HG02870 (cell line): ENCODE measurements at regions not wholly inside any gene's neighbourhood (a gene's known extent, or its start where the extent isn't known, plus 50 kb on each side); places are given as distances from the start of the nearest gene placed in this dataset.
A peak's percentile ranks its signal among the peaks of the same experiment; 100 is the strongest.
"Not testable (repeated sequence)": the region's sequence is repeated elsewhere in the genome, so short reads cannot be mapped to it uniquely, and the experiment has no call there.

Experiments
- ATAC-seq: cut with Tn5 transposase; IDR thresholded peaks from one replicate; pipeline ENCODE4 v1.9.1; 2021; ENCODE audit warnings: mild to moderate bottlenecking, moderate library complexity; ENCODE audit not compliant: unreplicated experiment

DNA sequence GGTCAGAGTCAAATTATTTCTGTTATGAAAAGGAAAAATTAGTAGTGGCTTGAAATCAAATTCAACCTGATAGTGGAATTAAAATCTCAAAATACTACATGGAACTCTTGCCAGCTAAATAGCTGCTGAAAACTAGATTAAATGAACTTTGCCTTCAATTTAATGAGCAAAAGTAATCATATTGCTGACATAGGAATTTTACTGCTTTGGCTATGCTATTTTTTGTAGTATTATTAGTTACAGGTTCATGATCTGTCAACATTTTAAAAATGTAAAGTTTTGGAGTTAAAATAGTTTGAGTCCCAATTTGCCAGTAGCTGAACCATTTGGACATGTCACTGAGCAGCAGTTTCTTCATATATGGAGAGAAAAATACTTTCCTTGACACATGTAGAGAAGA is 81.4 kb downstream of the RERGL start:
- ATAC-seq: no peak

DNA sequence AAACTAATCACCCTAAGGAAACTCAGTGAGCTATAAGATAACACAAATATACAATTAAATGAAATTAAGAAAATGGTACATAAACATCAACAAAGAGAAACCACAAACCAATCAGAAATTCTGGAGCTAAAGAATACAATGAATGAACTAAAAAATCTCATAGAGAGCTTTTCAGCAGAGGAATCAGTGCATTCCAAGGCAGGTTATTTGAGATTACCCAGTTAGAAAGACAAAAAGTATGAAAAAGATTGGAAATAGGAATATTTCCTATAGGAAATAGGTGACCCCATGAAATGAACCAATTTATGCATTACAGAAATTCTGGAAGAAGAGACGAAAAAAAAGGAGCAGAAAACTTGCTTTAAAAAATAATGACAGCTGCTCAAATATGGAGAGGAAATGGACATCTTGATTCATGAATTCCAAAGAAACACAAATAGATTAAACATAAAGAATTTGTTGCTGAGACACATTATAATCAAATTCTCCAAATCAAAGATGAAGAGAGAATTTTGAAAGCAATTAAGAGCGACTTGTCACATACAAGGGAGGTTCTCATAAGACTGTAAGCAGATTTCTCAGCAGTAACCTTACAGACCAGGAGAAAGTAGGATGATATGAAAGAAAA is 90.7 kb downstream of the RERGL start:
- ATAC-seq: no peak

DNA sequence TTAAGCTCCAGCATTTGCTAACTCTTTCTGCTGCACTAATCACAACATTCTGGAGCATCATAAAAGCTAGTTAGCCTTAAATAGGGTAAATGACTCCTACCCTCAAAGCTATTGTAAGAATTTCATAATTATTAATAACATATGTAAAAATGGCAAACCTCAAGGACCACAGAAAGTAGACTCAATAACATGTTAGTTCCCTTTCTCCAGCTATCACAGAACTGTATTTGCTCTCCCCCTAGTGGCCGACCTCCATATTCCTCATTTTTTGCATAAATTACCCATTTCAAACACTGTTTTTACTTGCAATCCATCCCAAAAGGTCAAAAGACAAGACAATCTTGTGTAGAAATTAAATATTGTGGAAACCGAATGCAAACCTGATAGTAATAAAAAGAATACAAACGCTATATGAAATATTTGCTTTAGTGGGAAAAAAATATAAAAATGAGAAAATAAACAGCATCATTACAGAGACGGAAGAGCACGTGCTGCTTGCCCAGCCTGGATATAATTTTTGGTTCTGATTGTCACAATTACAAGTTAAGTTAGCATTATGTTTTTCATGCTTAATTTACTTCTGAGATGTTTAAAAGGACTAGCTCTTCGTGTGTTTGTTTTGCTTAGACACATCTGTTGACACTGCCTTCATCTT is 97.9 kb downstream of the RERGL start:
- peak; percentile 93 for ATAC-seq

DNA sequence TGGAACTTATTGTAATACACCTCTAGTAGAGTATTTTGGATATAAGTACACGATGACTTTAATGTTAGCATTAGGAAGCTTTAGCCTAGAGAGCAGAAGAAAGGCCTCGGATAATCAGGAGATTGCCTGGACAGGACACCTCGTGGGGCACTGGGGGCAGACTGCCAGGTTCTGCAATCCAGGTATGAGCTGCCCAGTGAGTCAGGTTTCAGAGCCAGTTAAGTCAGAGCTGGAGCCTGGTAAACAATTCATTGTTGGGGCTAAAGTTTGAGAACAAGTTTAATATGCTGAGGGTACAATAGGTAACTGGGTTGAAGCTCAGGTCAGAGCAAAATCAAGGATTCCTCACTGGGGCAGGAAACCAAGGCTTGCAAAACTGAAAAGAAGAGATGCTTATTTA is 107.4 kb downstream of the RERGL start:
- no peak for ATAC-seq

- no peak for ATAC-seq
Observed at GRCh38 chr12:17976202-17976601, 113.8 kb downstream of the RERGL start.

DNA sequence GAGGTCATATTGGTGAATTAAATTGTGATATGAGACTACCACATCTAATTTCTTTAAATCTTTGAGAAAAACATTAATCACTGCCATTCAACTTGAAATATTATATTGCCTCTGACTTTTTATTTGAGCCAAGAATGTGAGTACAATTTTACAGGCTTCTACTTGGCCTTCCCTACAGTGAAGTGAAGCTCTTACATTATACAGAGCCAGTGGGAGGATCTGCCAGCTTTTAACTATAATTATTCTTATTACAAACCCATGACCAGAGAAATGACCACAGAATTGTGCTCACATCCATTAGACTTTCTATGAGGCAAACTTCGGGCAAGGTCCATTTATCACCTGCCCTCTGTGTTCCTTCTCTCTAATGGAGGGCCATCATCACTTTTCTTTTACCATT is 114.2 kb downstream of the RERGL start:
- no peak for ATAC-seq

- no peak for ATAC-seq
Observed at GRCh38 chr12:17975239-17975638, 114.8 kb downstream of the RERGL start.

- no peak for ATAC-seq
Observed at GRCh38 chr12:17971850-17972249, 118.1 kb downstream of the RERGL start.

GRCh38 chr12:17954788-17955187 is 135.2 kb downstream of the RERGL start:
- ATAC-seq: no peak

DNA sequence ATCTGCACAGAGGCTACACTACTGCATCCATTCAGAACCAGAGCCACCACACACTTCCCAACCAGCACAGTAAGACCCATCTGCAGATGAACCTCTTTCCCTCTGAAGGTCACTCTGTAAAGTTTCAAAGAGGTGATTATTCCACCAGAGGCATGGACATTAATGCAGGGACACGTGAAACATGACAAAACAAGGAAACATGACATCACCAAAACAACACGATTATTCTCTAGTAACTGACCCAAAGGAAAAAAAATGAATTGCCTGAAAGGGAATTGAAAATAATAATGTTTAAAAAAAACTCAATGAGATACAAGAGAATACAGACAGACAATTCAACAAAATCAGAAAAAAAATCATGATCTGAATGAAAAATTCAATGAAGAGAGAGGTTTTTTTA is 139.1 kb downstream of the RERGL start:
- ATAC-seq: no peak

- no peak for ATAC-seq
Observed at GRCh38 chr12:17949558-17950141, 140.3 kb downstream of the RERGL start.

GRCh38 chr12:17928708-17929366 is 161.2 kb downstream of the RERGL start:
- ATAC-seq: no peak

DNA sequence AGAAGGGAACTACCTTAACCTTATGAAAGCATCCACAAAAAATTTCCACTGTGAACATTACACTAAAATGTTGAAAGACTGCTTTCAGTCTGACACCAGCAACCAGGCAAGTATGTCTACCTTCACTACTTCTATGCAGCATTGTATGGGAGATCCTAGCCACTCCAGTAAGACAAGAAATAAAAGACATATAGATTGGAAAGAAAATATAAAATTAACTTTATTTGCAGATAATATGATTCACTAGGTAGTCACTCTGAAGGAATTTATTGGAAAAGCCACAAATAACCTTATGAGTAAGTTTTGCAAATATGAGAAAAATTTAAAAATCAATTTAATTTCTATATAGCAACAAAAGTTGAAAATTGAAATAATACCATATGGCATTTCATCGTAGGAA is 172.0 kb downstream of the RERGL start:
- no peak for ATAC-seq

- no peak for ATAC-seq
Observed at GRCh38 chr12:17884581-17884980, 205.4 kb downstream of the RERGL start.

DNA sequence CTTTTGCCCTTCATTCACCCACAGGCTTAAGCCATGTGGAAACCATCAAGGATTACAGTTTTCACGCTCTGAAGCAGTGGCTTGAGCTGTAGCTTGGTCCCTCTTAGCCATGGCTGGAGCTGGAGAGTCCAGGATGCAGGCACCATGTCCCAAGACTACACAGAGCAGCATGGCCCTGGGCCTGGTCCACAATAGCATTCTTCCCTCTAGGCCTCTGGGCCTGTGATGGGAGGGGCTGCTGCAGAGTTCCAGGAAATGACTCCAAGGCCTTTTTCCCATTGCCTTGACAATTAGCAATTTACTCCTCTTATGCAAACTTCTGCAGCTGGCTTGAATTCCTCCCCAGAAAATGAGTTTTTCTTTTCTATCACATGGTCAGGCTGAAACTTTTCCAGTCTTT is 211.3 kb downstream of the RERGL start:
- ATAC-seq: no peak

DNA sequence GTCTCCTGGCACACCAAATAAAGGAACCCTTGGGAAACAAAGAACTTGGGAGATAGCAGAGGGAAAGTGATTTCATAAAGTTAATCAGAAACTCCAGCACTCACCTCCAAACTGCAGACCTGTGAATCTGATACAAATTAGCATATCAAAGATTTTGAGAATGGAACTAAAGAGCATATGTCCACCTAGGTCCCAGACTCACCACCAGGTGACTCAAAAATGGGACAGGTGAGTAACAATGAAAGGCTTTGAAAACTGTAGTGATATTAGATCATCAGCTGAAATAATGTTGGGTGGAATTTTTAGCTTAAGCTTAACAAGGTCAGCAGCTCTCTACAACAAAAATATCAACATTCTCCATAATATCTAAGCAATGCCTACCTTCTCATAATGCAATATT is 214.8 kb downstream of the RERGL start:
- no peak for ATAC-seq

- no peak for ATAC-seq
Observed at GRCh38 chr12:17866802-17867201, 223.2 kb downstream of the RERGL start.

- ATAC-seq: not testable (repeated sequence)
Observed at GRCh38 chr12:17855548-17855947, 234.4 kb downstream of the RERGL start.

DNA sequence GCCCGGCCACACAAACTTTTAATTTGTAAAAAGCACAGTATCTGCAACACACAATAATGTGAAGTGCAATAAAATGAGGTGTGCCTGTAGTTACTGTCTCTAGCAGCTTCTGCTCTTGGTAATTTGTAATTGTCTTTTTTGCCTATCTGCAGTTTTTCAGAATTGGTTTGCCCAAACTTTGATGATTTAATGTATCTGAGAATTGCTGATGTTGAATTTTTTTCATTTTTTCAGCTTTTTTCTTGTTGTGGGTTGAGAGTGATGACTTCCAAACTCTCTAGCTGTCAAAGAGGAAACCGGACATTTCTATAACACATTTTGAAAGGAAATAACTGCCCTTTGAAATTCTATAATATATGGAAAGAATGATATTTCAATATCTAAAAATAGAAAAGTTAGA is 236.9 kb downstream of the RERGL start:
- ATAC-seq: no peak

GRCh38 chr12:17841496-17841895 is 248.5 kb downstream of the RERGL start:
- ATAC-seq: no peak

GRCh38 chr12:17829813-17830212 is 260.2 kb downstream of the RERGL start:
- ATAC-seq: no peak

DNA sequence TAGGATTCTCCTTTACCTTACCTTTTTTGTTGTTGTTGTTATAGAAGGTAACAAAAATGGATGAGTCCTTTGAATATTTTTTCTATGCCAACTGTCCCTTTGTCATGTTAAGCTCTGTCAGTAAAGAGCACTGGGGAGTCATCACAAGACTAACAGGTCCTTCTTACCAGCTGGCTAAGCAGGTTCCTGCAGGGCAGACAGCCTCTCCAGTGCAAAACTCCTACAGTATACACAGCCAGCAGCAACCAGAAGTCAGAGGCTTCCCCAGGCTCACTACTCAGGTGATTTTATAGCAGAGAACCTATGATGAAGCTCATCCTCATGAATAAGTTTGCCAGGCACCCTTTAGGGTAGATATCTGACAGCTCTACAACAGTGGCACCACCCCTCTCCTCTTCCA is 271.1 kb downstream of the RERGL start:
- no peak for ATAC-seq
